H9 (cell line): ENCODE measurements at regions not wholly inside any gene's neighbourhood (a gene's known extent, or its start where the extent isn't known, plus 50 kb on each side); places are given as distances from the start of the nearest gene placed in this dataset.

Source experiments
- DNase-seq: peaks from one replicate; pipeline ENCODE4 v3.0.0-alpha.2; 2017
- H2AFZ ChIP-seq: one replicate; pipeline ENCODE4 v1.6.1; 2013; ENCODE audit warnings: mild to moderate bottlenecking, low read length, control low read depth, moderate library complexity
- H2AK5ac ChIP-seq: 2 replicates; pipeline ENCODE4 v1.6.1; 2013; ENCODE audit warnings: low read length, control low read depth, mixed read lengths; ENCODE audit not compliant: insufficient read length
- H2BK120ac ChIP-seq: one replicate; pipeline ENCODE4 v1.6.1; 2013; ENCODE audit warnings: low read depth, mild to moderate bottlenecking, low read length, control low read depth, inconsistent platforms; ENCODE audit not compliant: poor library complexity, severe bottlenecking
- H2BK12ac ChIP-seq: 2 replicates; pipeline ENCODE4 v1.6.1; 2013; ENCODE audit warnings: low read length, control low read depth, mixed read lengths, low read depth; ENCODE audit not compliant: insufficient read length
- H2BK15ac ChIP-seq: 2 replicates; pipeline ENCODE4 v1.6.1; 2013; ENCODE audit warnings: low read depth, low read length, control low read depth
- H2BK20ac ChIP-seq: one replicate; pipeline ENCODE4 v1.6.1; 2013; ENCODE audit warnings: low read depth, mild to moderate bottlenecking, low read length, control low read depth, inconsistent platforms; ENCODE audit not compliant: poor library complexity, severe bottlenecking
- H2BK5ac ChIP-seq: 2 replicates; pipeline ENCODE4 v1.6.1; 2013; ENCODE audit warnings: low read length, control low read depth, mixed read lengths; ENCODE audit not compliant: insufficient read length
- H3K14ac ChIP-seq: 2 replicates; pipeline ENCODE4 v1.6.1; 2013; ENCODE audit warnings: low read length, control low read depth; ENCODE audit not compliant: insufficient read depth
- H3K18ac ChIP-seq: 2 replicates; pipeline ENCODE4 v1.6.1; 2013; ENCODE audit warnings: low read depth, mild to moderate bottlenecking, mixed read lengths, low read length, control low read depth; ENCODE audit not compliant: insufficient read length
- H3K23ac ChIP-seq: 2 replicates; pipeline ENCODE4 v1.6.1; 2013; ENCODE audit warnings: low read length, control low read depth, mixed read lengths, low read depth; ENCODE audit not compliant: insufficient read length
- H3K23me2 ChIP-seq: 2 replicates; pipeline ENCODE4 v1.6.1; 2013; ENCODE audit warnings: low read depth, mild to moderate bottlenecking, mixed read lengths, low read length, control low read depth; ENCODE audit not compliant: insufficient read length, poor library complexity, severe bottlenecking
- H3K27ac ChIP-seq: 2 replicates; pipeline ENCODE4 v1.5.1; 2013; ENCODE audit warnings: low read length, control low read depth, mixed read lengths, low read depth; ENCODE audit not compliant: insufficient read length
- H3K27me3 ChIP-seq: 2 replicates; pipeline ENCODE4 v1.6.1; 2013; ENCODE audit warnings: low read length, control low read depth, inconsistent platforms; ENCODE audit not compliant: insufficient read depth
- H3K4ac ChIP-seq: 2 replicates; pipeline ENCODE4 v1.6.1; 2013; ENCODE audit warnings: low read depth, mild to moderate bottlenecking, control low read depth, inconsistent platforms, low read length, moderate library complexity
- H3K4me1 ChIP-seq: 2 replicates; pipeline ENCODE4 v1.6.1; 2013; ENCODE audit warnings: low read length, control low read depth, inconsistent platforms; ENCODE audit not compliant: insufficient read depth
- H3K4me2 ChIP-seq: 2 replicates; pipeline ENCODE4 v1.6.1; 2013; ENCODE audit warnings: low read length, control low read depth, mixed read lengths; ENCODE audit not compliant: insufficient read length, insufficient read depth
- H3K56ac ChIP-seq: 2 replicates; pipeline ENCODE4 v1.6.1; 2013; ENCODE audit warnings: low read depth, mild to moderate bottlenecking, mixed read lengths, low read length, control low read depth; ENCODE audit not compliant: insufficient read length
- H3K79me1 ChIP-seq: 2 replicates; pipeline ENCODE4 v1.6.1; 2013; ENCODE audit warnings: low read depth, mild to moderate bottlenecking, moderate library complexity, low read length, control low read depth, inconsistent platforms; ENCODE audit not compliant: insufficient read depth, poor library complexity, severe bottlenecking
- H3K79me2 ChIP-seq: 2 replicates; pipeline ENCODE4 v1.6.1; 2013; ENCODE audit warnings: low read length, control low read depth, inconsistent platforms; ENCODE audit not compliant: insufficient read depth
- H3K9ac ChIP-seq: 2 replicates; pipeline ENCODE4 v1.6.1; 2013; ENCODE audit warnings: low read length, control low read depth, mixed read lengths; ENCODE audit not compliant: insufficient read length; ENCODE audit errors: extremely low read depth
- H3K9me3 ChIP-seq: one replicate; pipeline ENCODE4 v1.6.1; 2013; ENCODE audit warnings: low read depth, low read length, inconsistent platforms; ENCODE audit not compliant: control insufficient read depth
- H3T11ph ChIP-seq: one replicate; pipeline ENCODE4 v1.6.1; 2013; ENCODE audit warnings: mild to moderate bottlenecking, low read length, control low read depth, inconsistent platforms
- H4K20me1 ChIP-seq: one replicate; pipeline ENCODE4 v1.6.1; 2013; ENCODE audit not compliant: control insufficient read depth, insufficient read length, insufficient read depth
- H4K5ac ChIP-seq: 2 replicates; pipeline ENCODE4 v1.6.1; 2013; ENCODE audit warnings: low read depth, mild to moderate bottlenecking, mixed read lengths, low read length, control low read depth; ENCODE audit not compliant: insufficient read length
- H4K8ac ChIP-seq: replicated peaks from 2 replicates; pipeline ENCODE4 v1.6.1; 2013; ENCODE audit warnings: low read length, control low read depth, mixed read lengths, low read depth; ENCODE audit not compliant: insufficient read length
- H4K91ac ChIP-seq: 2 replicates; pipeline ENCODE4 v1.6.1; 2013; ENCODE audit warnings: low read depth, mild to moderate bottlenecking, moderate library complexity, mixed read lengths, low read length, control low read depth; ENCODE audit not compliant: insufficient read length
- H3K27ac Mint-ChIP-seq, 3 experiments: 2 replicates in 2 of 3; 3 replicates in 1 of 3; pipeline ENCODE4 v1.8.0; 2020 to 2021; ENCODE audit warnings: mixed read lengths in 3 of 3, mild to moderate bottlenecking in 1 of 3, moderate library complexity in 1 of 3
- H3K27me3 Mint-ChIP-seq: 2 replicates; pipeline ENCODE4 v1.8.0; 2021; ENCODE audit warnings: low read depth, mild to moderate bottlenecking, moderate library complexity, mixed read lengths
- H3K36me3 Mint-ChIP-seq, 3 experiments: 2 replicates in 2 of 3; 3 replicates in 1 of 3; pipeline ENCODE4 v1.8.0; 2020 to 2021; ENCODE audit warnings: low read depth in 3 of 3, mixed read lengths in 3 of 3; ENCODE audit not compliant: insufficient read depth in 1 of 3
- H3K4me1 Mint-ChIP-seq, 2 experiments: 2 replicates each; pipeline ENCODE4 v1.8.0; 2020; ENCODE audit warnings: mixed read lengths in 2 of 2
- H3K4me3 Mint-ChIP-seq, 2 experiments: 2 replicates in 1 of 2; 3 replicates in 1 of 2; pipeline ENCODE4 v1.8.0; 2020 to 2021; ENCODE audit warnings: mild to moderate bottlenecking in 2 of 2, mixed read lengths in 2 of 2, moderate library complexity in 1 of 2
- H3K9me3 Mint-ChIP-seq, 2 experiments: 2 replicates in 1 of 2; 3 replicates in 1 of 2; pipeline ENCODE4 v1.8.0; 2020; ENCODE audit warnings: mild to moderate bottlenecking in 2 of 2, mixed read lengths in 2 of 2, moderate library complexity in 1 of 2
- WGBS: extraction: QIAGEN DNeasy Blood & Tissue Kit; methylation state at CpG from one replicate; pipeline ENCODE4 v1.1.7; 2013; ENCODE audit warnings: missing lambda C conversion rate, low lambda C conversion rate, mixed read lengths; ENCODE audit not compliant: insufficient read length; ENCODE audit errors: extremely low coverage; 5-methylcytosine and 5-hydroxymethylcytosine counted together
- TF ChIP-seq, protein P1 (sequence below): fragments of 200-600 bp; sonication (generic); conservative IDR thresholded peaks from 3 replicates; pipeline ENCODE4 v1.8.0; 2021; ENCODE audit warnings: antibody characterized with exemption, mild to moderate bottlenecking

DNA sequence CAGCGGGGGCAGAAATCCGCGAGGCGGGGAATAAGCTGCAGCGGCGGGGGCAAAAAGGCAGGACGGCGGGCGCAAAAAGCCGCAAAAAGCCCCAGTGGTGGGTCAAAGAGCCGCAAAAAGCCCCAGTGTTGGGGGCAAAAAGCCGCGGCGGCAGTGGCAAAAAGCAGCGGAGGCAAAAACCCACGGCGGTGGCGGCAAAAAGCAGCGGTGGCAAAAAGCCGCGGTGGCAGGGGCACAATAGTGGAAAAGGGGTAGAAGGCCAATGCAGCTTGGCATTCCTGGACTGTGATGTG is 525.3 kb downstream of the ZNF33B start:
- no peak overlapping the region for H2AFZ ChIP-seq
- Mint-ChIP-seq H3K4me1 (no peaks in the 10 kb centered on the region), H3K9me3 (peaks cover 74 to 85% of the 10 kb centered on the region in 2 experiments), H3K27me3 (no peaks in the 10 kb centered on the region; the same call in none of the 2 replicates), H3K4me3 (no peak overlapping the region; a peak in 1 of 5 replicates), H3K36me3 (peaks cover 5 to 11% (median 11%) of the 10 kb centered on the region in 3 experiments; a peak in 5 of 7 replicates), H3K27ac (no peak overlapping the region)
- H3K23me2 ChIP-seq: no peaks in the 10 kb centered on the region
- no peak overlapping the region for H2BK120ac ChIP-seq
- no peak overlapping the region for H3K4ac ChIP-seq
- no peak overlapping the region for H3K27ac ChIP-seq
- H3K23ac ChIP-seq: no peak overlapping the region
- no peak overlapping the region for H3K56ac ChIP-seq
- no peaks in the 10 kb centered on the region for H3K9me3 ChIP-seq
- no peak for DNase-seq
- H3K14ac ChIP-seq: no peak overlapping the region
- no peaks in the 10 kb centered on the region for H3K4me1 ChIP-seq
- H4K5ac ChIP-seq: no peak overlapping the region
- H3K18ac ChIP-seq: no peak overlapping the region
- TF ChIP-seq, protein P1, sequence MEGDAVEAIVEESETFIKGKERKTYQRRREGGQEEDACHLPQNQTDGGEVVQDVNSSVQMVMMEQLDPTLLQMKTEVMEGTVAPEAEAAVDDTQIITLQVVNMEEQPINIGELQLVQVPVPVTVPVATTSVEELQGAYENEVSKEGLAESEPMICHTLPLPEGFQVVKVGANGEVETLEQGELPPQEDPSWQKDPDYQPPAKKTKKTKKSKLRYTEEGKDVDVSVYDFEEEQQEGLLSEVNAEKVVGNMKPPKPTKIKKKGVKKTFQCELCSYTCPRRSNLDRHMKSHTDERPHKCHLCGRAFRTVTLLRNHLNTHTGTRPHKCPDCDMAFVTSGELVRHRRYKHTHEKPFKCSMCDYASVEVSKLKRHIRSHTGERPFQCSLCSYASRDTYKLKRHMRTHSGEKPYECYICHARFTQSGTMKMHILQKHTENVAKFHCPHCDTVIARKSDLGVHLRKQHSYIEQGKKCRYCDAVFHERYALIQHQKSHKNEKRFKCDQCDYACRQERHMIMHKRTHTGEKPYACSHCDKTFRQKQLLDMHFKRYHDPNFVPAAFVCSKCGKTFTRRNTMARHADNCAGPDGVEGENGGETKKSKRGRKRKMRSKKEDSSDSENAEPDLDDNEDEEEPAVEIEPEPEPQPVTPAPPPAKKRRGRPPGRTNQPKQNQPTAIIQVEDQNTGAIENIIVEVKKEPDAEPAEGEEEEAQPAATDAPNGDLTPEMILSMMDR: no peak
- no peak overlapping the region for H3T11ph ChIP-seq
- H2BK15ac ChIP-seq: no peak overlapping the region
- H2AK5ac ChIP-seq: no peak overlapping the region
- no peaks in the 10 kb centered on the region for H3K27me3 ChIP-seq
- no peaks in the 10 kb centered on the region for H4K20me1 ChIP-seq
- no CpG with 5 or more reads among the region's 21 CpGs for WGBS
- H4K91ac ChIP-seq: no peak overlapping the region
- no peak overlapping the region for H2BK5ac ChIP-seq
- H3K79me2 ChIP-seq: no peaks in the 10 kb centered on the region
- no peak overlapping the region for H2BK20ac ChIP-seq
- H2BK12ac ChIP-seq: no peak overlapping the region
- H3K79me1 ChIP-seq: no peaks in the 10 kb centered on the region
- no peak overlapping the region for H3K4me2 ChIP-seq
- no peak overlapping the region for H3K9ac ChIP-seq
- H4K8ac ChIP-seq: no peak overlapping the region
